ENCODE measurements at regions not wholly inside any gene's neighbourhood (a gene's known extent, or its start where the extent isn't known, plus 50 kb on each side); places are given as distances from the start of the nearest gene placed in this dataset.

GRCh38 chr3:72242326-72242725, 457.4 kb upstream of the PROK2 start:
- CTCF ChIA-PET (ENCODE audit: partially characterized antibody), result no interaction called here

GRCh38 chr3:72241525-72241924, 456.6 kb upstream of the PROK2 start:
- H3K4me1 Mint-ChIP-seq, result no peaks in the 10 kb centered on the region
- intact Hi-C loops (cut with micrococcal nuclease), result no loop called here

More at GRCh38 chr3:72242326-72242725, 457.4 kb upstream of the PROK2 start:
- Mint-ChIP-seq H3K9me3 (peaks cover 0 to 1% (median 0%) of the 10 kb centered on the region in 8 donors), H3K4me1 (no peaks in the 10 kb centered on the region), H3K36me3 (no peaks in the 10 kb centered on the region), H3K27me3 (peaks cover 0 to 2% of the 10 kb centered on the region in 2 donors), H3K27ac (no peak overlapping the region), H3K4me3 (no peak overlapping the region)
- Histone ChIP-seq H3K36me3 (ENCODE audit: insufficient read depth, low read length) (no peaks in the 10 kb centered on the region), H3K4me1 (ENCODE audit: insufficient read depth, low read length) (no peaks in the 10 kb centered on the region), H3K27me3 (ENCODE audit: insufficient read depth, low read length) (no peaks in the 10 kb centered on the region), H3K4me3 (ENCODE audit: low read length in 2 of 2) (no peak overlapping the region), H3K9me3 (ENCODE audit: control insufficient read depth in 1 of 2, low read length in 2 of 2) (no peaks in the 10 kb centered on the region), H3K27ac (ENCODE audit: low read depth, low read length) (no peak overlapping the region)
- POLR2A ChIA-PET (ENCODE audit: partially characterized antibody), result interaction anchor here (0.6 kb wide), 1 partner anchor 291 kb away, joined by 3 read pairs; no protein-coding TSS in a partner anchor
- no peak for DNase-seq
- intact Hi-C loops (cut with micrococcal nuclease), result no loop called here

DNA sequence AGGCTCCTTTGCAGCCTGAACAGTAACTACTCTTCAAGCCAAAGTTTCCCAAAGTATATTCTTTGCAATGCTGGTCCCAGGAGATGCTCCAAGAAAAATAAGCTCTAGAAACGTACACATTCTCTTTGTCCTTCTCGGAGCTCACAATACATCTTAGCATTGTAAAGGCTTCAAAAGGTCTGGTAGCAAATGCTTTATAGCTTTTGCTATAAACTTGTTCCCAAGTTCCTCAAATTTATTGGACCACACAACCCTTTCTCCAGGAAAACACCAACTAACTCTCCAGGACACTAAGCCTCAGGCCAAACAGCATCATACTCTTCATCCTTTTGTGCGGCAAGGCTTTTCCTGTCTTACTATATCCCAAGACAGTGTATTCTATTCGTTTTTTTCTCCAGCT, 455.6 kb upstream of the PROK2 start:
- Histone ChIP-seq H3K27me3 (ENCODE audit: insufficient read depth, low read length) (no peaks in the 10 kb centered on the region), H3K9me3 (ENCODE audit: control insufficient read depth in 1 of 2, low read length in 2 of 2) (no peaks in the 10 kb centered on the region), H3K36me3 (ENCODE audit: insufficient read depth, low read length) (no peaks in the 10 kb centered on the region), H3K4me1 (ENCODE audit: insufficient read depth, low read length) (no peaks in the 10 kb centered on the region), H3K27ac (ENCODE audit: low read depth, low read length) (no peak overlapping the region), H3K4me3 (ENCODE audit: low read length in 2 of 2) (no peak overlapping the region)
- ChIA-PET POLR2A (ENCODE audit: partially characterized antibody) (no interaction called here), CTCF (ENCODE audit: partially characterized antibody) (no interaction called here)
- DNase-seq, result no peak
- H3K4me1 Mint-ChIP-seq, result no peaks in the 10 kb centered on the region
- H3K9me3 Mint-ChIP-seq, result no peaks in the 10 kb centered on the region
- peaks cover 2 to 3% of the 10 kb centered on the region in 2 donors for H3K27me3 Mint-ChIP-seq
- no peak overlapping the region for H3K4me3 Mint-ChIP-seq
- H3K27ac Mint-ChIP-seq, result peak overlapping the region in 1 of 7 donors; percentile 1
- intact Hi-C loops (cut with micrococcal nuclease), result no loop called here
- H3K36me3 Mint-ChIP-seq, result no peaks in the 10 kb centered on the region

More at GRCh38 chr3:72241525-72241924, 456.6 kb upstream of the PROK2 start:
- H3K36me3 ChIP-seq (ENCODE audit: insufficient read depth, low read length), result no peaks in the 10 kb centered on the region
- Mint-ChIP-seq H3K4me3 (no peak overlapping the region), H3K36me3 (no peaks in the 10 kb centered on the region), H3K27ac (no peak overlapping the region), H3K9me3 (peaks cover 0 to 1% (median 0%) of the 10 kb centered on the region in 8 donors), H3K27me3 (peaks cover 2 to 3% of the 10 kb centered on the region in 2 donors)
- H3K9me3 ChIP-seq (ENCODE audit: control insufficient read depth in 1 of 2, low read length in 2 of 2), result no peaks in the 10 kb centered on the region
- CTCF ChIA-PET (ENCODE audit: partially characterized antibody), result no interaction called here
- H3K4me3 ChIP-seq (ENCODE audit: low read length in 2 of 2), result no peak overlapping the region
- no peak for DNase-seq
- POLR2A ChIA-PET (ENCODE audit: partially characterized antibody), result no interaction called here
- H3K4me1 ChIP-seq (ENCODE audit: insufficient read depth, low read length), result no peaks in the 10 kb centered on the region
- no peaks in the 10 kb centered on the region for H3K27me3 ChIP-seq (ENCODE audit: insufficient read depth, low read length)
- H3K27ac ChIP-seq (ENCODE audit: low read depth, low read length), result no peak overlapping the region

DNA sequence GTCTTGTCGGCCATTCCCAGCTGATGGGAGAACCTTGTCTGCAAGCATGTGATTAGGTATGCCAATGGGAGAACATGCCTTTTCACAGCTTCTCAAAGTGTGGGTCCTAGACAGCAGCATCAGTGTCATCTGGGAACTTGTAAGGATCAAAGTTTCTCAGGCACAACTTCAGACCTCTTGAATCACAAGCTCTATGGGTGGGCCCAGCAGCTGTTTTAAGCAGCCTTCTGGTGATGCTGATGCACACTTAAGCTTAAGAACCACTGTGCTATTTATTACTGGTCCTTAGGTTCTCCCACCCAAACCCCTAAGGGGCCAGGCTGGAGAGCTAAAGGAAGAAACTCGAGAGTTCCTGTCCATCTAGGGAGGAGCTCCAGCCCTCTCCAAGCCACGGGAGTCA, 453.9 kb upstream of the PROK2 start:
- POLR2A ChIA-PET (ENCODE audit: partially characterized antibody), result no interaction called here
- H3K9me3 ChIP-seq (ENCODE audit: control insufficient read depth in 1 of 2, low read length in 2 of 2), result no peaks in the 10 kb centered on the region

DNA sequence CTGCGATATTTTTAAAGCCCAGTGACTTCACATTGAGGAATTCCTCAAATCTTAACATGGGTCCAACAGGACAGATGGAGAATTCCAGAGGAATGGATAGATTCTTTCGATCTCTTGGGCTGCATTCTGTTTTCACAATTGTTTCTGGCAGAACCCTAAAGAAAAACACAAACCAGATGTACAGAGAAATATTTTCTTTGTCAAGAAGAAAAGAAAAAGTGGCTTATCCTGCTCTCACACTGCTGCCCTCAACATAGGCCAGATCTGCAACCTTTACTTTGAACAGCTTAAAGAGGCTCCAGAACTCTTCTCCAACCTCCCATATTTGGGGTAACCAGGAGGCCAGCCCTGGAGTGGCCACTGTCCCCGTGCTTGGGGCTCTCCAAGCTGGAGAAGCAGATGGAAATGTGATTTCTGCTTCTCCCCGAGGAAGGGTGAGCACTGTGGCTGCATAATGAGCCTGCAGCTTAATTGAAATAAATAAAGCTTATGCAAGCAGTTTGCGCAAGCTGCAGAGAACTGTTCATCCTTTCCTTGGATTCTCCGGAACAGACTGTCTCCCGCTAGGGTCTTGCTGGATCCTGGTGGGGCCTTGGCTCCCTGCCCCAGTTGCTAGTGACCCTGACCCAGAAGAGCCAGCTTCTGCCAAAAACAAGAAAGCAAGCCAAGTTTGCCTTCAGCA, 453.2 kb upstream of the PROK2 start:
- no peaks in the 10 kb centered on the region for H3K9me3 ChIP-seq (ENCODE audit: control insufficient read depth in 1 of 2, low read length in 2 of 2)
- H3K4me3 ChIP-seq (ENCODE audit: low read length in 2 of 2), result no peak overlapping the region
- no peak overlapping the region for H3K27ac ChIP-seq (ENCODE audit: low read depth, low read length)
- intact Hi-C loops (cut with micrococcal nuclease), result no loop called here
- H3K36me3 ChIP-seq (ENCODE audit: insufficient read depth, low read length), result no peaks in the 10 kb centered on the region
- POLR2A ChIA-PET (ENCODE audit: partially characterized antibody), result no interaction called here
- H3K36me3 Mint-ChIP-seq, result no peaks in the 10 kb centered on the region
- no peak overlapping the region for H3K27ac Mint-ChIP-seq
- H3K4me3 Mint-ChIP-seq, result no peak overlapping the region
- H3K4me1 Mint-ChIP-seq, result no peaks in the 10 kb centered on the region
- no peaks in the 10 kb centered on the region for H3K27me3 ChIP-seq (ENCODE audit: insufficient read depth, low read length)
- DNase-seq, result no peak
- H3K27me3 Mint-ChIP-seq, result peaks cover 2 to 3% of the 10 kb centered on the region in 2 donors
- CTCF ChIA-PET (ENCODE audit: partially characterized antibody), result no interaction called here
- no peaks in the 10 kb centered on the region for H3K4me1 ChIP-seq (ENCODE audit: insufficient read depth, low read length)
- no peaks in the 10 kb centered on the region for H3K9me3 Mint-ChIP-seq

More for the DNA sequence above, 453.9 kb upstream of the PROK2 start:
- H3K27ac ChIP-seq (ENCODE audit: low read depth, low read length), result no peak overlapping the region
- no peaks in the 10 kb centered on the region for H3K4me1 ChIP-seq (ENCODE audit: insufficient read depth, low read length)
- intact Hi-C loops (cut with micrococcal nuclease), result no loop called here
- no peaks in the 10 kb centered on the region for H3K27me3 ChIP-seq (ENCODE audit: insufficient read depth, low read length)
- DNase-seq, result no peak
- H3K27me3 Mint-ChIP-seq, result peaks cover 2 to 3% of the 10 kb centered on the region in 2 donors
- H3K36me3 ChIP-seq (ENCODE audit: insufficient read depth, low read length), result no peaks in the 10 kb centered on the region
- H3K27ac Mint-ChIP-seq, result no peak overlapping the region
- CTCF ChIA-PET (ENCODE audit: partially characterized antibody), result no interaction called here
- no peaks in the 10 kb centered on the region for H3K9me3 Mint-ChIP-seq
- H3K36me3 Mint-ChIP-seq, result no peaks in the 10 kb centered on the region
- no peak overlapping the region for H3K4me3 ChIP-seq (ENCODE audit: low read length in 2 of 2)
- no peaks in the 10 kb centered on the region for H3K4me1 Mint-ChIP-seq
- no peak overlapping the region for H3K4me3 Mint-ChIP-seq

DNA sequence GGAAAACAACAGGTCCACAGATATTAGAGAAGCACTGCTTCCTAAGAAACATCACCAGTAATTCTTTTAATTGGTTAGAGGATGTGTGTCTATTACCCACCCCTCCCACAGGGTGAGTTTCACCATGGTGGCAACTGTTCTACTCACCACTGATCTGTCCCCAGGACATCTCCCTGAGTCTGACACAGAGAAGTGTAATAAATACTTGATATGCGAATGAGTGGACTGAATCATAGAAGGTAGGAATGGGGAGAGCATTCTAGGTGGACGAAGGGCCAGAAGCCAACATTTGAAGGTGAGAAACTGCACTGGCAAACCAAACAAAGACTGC, 452.7 kb upstream of the PROK2 start:
- Histone ChIP-seq H3K4me1 (ENCODE audit: insufficient read depth, low read length) (no peaks in the 10 kb centered on the region), H3K4me3 (ENCODE audit: low read length in 2 of 2) (no peak overlapping the region), H3K27me3 (ENCODE audit: insufficient read depth, low read length) (no peaks in the 10 kb centered on the region), H3K36me3 (ENCODE audit: insufficient read depth, low read length) (no peaks in the 10 kb centered on the region), H3K9me3 (ENCODE audit: control insufficient read depth in 1 of 2, low read length in 2 of 2) (no peaks in the 10 kb centered on the region), H3K27ac (ENCODE audit: low read depth, low read length) (no peak overlapping the region)
- Mint-ChIP-seq H3K27me3 (peaks cover 3 to 5% of the 10 kb centered on the region in 2 donors), H3K27ac (no peak overlapping the region), H3K4me3 (no peak overlapping the region), H3K36me3 (no peaks in the 10 kb centered on the region), H3K4me1 (no peaks in the 10 kb centered on the region), H3K9me3 (no peaks in the 10 kb centered on the region)
- intact Hi-C loops (cut with micrococcal nuclease), result no loop called here
- no peak for DNase-seq
- ChIA-PET POLR2A (ENCODE audit: partially characterized antibody) (no interaction called here), CTCF (ENCODE audit: partially characterized antibody) (no interaction called here)

- no peak for DNase-seq
- Histone ChIP-seq H3K4me1 (ENCODE audit: insufficient read depth, low read length) (no peaks in the 10 kb centered on the region), H3K36me3 (ENCODE audit: insufficient read depth, low read length) (no peaks in the 10 kb centered on the region), H3K4me3 (ENCODE audit: low read length in 2 of 2) (no peak overlapping the region), H3K9me3 (ENCODE audit: control insufficient read depth in 1 of 2, low read length in 2 of 2) (no peaks in the 10 kb centered on the region), H3K27me3 (ENCODE audit: insufficient read depth, low read length) (no peaks in the 10 kb centered on the region), H3K27ac (ENCODE audit: low read depth, low read length) (no peak overlapping the region)
- Mint-ChIP-seq H3K27me3 (peaks cover 3 to 12% of the 10 kb centered on the region in 2 donors), H3K36me3 (no peaks in the 10 kb centered on the region), H3K27ac (no peak overlapping the region), H3K9me3 (peaks cover 0 to 2% (median 0%) of the 10 kb centered on the region in 8 donors), H3K4me1 (no peaks in the 10 kb centered on the region), H3K4me3 (no peak overlapping the region)
- intact Hi-C loops (cut with micrococcal nuclease), result no loop called here
- CTCF ChIA-PET (ENCODE audit: partially characterized antibody), result no interaction called here
- POLR2A ChIA-PET (ENCODE audit: partially characterized antibody), result no interaction called here
These were observed 449.4 kb upstream of the PROK2 start for GRCh38 chr3:72234391-72234790.

DNA sequence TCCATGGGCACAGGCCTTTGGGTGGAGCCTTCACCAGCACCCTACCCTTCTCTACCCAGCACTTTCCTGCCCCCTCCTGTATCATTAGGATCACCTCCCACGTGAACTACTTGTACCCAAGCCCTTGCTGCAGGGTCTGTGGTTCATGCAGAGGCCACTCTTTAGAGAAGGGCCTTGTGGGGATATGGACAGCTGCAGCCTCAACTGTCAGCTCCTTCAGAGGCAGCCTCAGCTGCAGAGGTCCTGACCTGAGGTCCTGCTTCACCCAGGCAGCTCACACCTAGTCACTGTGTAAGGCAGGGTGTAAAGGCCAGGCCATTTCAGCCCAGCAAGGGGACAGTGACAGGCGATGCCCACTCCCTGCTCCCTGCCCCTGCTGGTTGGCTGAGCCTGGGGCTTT, 448.6 kb upstream of the PROK2 start:
- H3K36me3 Mint-ChIP-seq, result no peaks in the 10 kb centered on the region
- Histone ChIP-seq H3K9me3 (ENCODE audit: control insufficient read depth in 1 of 2, low read length in 2 of 2) (no peaks in the 10 kb centered on the region), H3K27me3 (ENCODE audit: insufficient read depth, low read length) (no peaks in the 10 kb centered on the region), H3K4me1 (ENCODE audit: insufficient read depth, low read length) (no peaks in the 10 kb centered on the region), H3K36me3 (ENCODE audit: insufficient read depth, low read length) (no peaks in the 10 kb centered on the region), H3K4me3 (ENCODE audit: low read length in 2 of 2) (no peak overlapping the region), H3K27ac (ENCODE audit: low read depth, low read length) (no peak overlapping the region)
- H3K27ac Mint-ChIP-seq, result no peak overlapping the region
- CTCF ChIA-PET (ENCODE audit: partially characterized antibody), result no interaction called here
- H3K4me1 Mint-ChIP-seq, result no peaks in the 10 kb centered on the region
- DNase-seq, result no peak
- peaks cover 3 to 12% of the 10 kb centered on the region in 2 donors for H3K27me3 Mint-ChIP-seq
- intact Hi-C loops (cut with micrococcal nuclease), result no loop called here
- H3K4me3 Mint-ChIP-seq, result no peak overlapping the region
- peaks cover 0 to 2% (median 0%) of the 10 kb centered on the region in 8 donors for H3K9me3 Mint-ChIP-seq
- POLR2A ChIA-PET (ENCODE audit: partially characterized antibody), result no interaction called here

All from CD4-positive, alpha-beta memory T cell (primary cell).